WTC11 (cell line): ENCODE measurements at regions not wholly inside any gene's neighbourhood (a gene's known extent, or its start where the extent isn't known, plus 50 kb on each side); places are given as distances from the start of the nearest gene placed in this dataset.

ENCODE experiments used
- ATF2 ChIP-seq: sonication (generic); formaldehyde crosslinking; IDR thresholded peaks from 2 replicates; pipeline ENCODE4 v1.8.1; 2022; ENCODE audit warnings: low read depth, missing genetic modification reagents, borderline replicate concordance
- CTCF ChIP-seq: fragments of 200-600 bp; IDR thresholded peaks from 2 replicates; pipeline ENCODE4 v1.8.0; 2022; ENCODE audit warnings: antibody characterized with exemption
- E2F1 ChIP-seq: sonication (generic); formaldehyde crosslinking; IDR thresholded peaks from 2 replicates; pipeline ENCODE4 v1.8.0; 2022; ENCODE audit warnings: mild to moderate bottlenecking, missing genetic modification reagents
- FOXK1 ChIP-seq: sonication (generic); formaldehyde crosslinking; IDR thresholded peaks from 2 replicates; pipeline ENCODE4 v1.8.0; 2022; ENCODE audit warnings: mild to moderate bottlenecking, moderate library complexity, missing genetic modification reagents
- NR2C2 ChIP-seq: sonication (generic); formaldehyde crosslinking; IDR thresholded peaks from 2 replicates; pipeline ENCODE4 v1.8.0; 2022; ENCODE audit warnings: mild to moderate bottlenecking, missing genetic modification reagents
- STAT6 ChIP-seq: sonication (generic); formaldehyde crosslinking; conservative IDR thresholded peaks from 2 replicates; pipeline ENCODE4 v1.8.1; 2023; ENCODE audit warnings: mild to moderate bottlenecking, low read depth, missing genetic modification reagents, moderate library complexity
- TF ChIP-seq, protein P1 (sequence below): sonication (generic); formaldehyde crosslinking; IDR thresholded peaks from 2 replicates; pipeline ENCODE4 v1.8.1; 2022; ENCODE audit warnings: low read depth, mild to moderate bottlenecking, moderate library complexity, missing genetic modification reagents, borderline replicate concordance

DNA sequence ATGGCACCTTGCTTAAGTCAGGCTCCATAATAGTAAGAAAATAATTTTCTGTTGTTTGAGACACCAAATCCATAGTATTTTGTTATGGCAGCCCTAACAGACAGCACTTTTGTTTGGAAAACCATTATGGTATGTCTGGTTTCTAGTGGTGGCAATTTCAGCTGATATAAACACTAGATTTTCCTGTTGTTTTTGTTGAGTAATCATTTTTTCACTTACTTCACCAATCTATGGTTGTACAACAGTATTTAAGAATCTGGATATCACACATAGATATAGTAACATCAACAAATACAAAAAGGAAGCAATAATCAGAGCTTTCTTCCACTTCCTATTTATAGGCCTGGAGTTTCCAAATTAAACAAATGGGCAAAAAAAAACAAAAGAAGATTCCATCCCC lies 725.8 kb upstream of the POM121L12 start:
- TF ChIP-seq E2F1 (no peak), ATF2 (no peak), CTCF (no peak), STAT6 (CRISPR knock-in tag) (no peak), NR2C2 (CRISPR knock-in tag) (no peak), FOXK1 (no peak)
- TF ChIP-seq, protein P1, sequence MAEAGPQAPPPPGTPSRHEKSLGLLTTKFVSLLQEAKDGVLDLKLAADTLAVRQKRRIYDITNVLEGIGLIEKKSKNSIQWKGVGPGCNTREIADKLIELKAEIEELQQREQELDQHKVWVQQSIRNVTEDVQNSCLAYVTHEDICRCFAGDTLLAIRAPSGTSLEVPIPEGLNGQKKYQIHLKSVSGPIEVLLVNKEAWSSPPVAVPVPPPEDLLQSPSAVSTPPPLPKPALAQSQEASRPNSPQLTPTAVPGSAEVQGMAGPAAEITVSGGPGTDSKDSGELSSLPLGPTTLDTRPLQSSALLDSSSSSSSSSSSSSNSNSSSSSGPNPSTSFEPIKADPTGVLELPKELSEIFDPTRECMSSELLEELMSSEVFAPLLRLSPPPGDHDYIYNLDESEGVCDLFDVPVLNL (CRISPR knock-in tag), result no peak
